ENCODE measurements at regions not wholly inside any gene's neighbourhood (a gene's known extent, or its start where the extent isn't known, plus 50 kb on each side); places are given as distances from the start of the nearest gene placed in this dataset.

DNA sequence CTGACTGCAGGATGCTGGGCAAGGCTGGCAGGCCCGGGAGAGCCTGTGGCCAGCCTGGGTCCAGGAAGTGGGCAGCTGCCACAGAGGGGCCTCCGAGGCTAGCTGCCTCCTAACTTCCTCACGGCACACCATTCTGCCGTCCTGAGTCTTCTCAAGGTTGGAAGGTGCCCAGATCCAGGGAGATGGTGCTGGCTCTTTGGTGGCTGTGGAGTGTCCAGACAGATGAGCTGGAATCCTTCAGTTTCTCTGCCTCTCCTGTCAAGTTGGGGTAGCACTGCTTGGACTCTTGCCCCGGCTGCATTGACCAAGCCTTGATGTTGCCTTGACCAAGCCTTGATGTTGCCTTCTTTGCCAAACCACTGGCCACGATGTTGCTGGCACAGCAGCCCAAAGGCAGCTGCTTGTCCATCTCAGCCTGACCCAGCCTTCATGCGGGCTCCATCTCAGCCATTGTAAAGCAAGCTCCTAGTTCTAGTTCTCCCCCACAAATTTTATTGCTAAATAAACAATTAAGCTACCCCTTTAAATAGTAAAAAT, 75.1 kb upstream of the AFDN start:
- TF ChIP-seq, protein P1, sequence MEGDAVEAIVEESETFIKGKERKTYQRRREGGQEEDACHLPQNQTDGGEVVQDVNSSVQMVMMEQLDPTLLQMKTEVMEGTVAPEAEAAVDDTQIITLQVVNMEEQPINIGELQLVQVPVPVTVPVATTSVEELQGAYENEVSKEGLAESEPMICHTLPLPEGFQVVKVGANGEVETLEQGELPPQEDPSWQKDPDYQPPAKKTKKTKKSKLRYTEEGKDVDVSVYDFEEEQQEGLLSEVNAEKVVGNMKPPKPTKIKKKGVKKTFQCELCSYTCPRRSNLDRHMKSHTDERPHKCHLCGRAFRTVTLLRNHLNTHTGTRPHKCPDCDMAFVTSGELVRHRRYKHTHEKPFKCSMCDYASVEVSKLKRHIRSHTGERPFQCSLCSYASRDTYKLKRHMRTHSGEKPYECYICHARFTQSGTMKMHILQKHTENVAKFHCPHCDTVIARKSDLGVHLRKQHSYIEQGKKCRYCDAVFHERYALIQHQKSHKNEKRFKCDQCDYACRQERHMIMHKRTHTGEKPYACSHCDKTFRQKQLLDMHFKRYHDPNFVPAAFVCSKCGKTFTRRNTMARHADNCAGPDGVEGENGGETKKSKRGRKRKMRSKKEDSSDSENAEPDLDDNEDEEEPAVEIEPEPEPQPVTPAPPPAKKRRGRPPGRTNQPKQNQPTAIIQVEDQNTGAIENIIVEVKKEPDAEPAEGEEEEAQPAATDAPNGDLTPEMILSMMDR (optimal IDR thresholded peaks at IDR 0.05 in 1 of 3, IDR thresholded peaks at IDR 0.05 in 1 of 3, conservative IDR thresholded peaks at IDR 0.05 in 1 of 3; ENCODE audit: extremely low read depth in 1 of 3, insufficient read depth in 2 of 3, low read length in 3 of 3), result no peak
- no peak for TF ChIP-seq EZH2 (IDR thresholded peaks at IDR 0.05; ENCODE audit: low read length)

Measured in keratinocyte (primary cell).